Glomerular visceral epithelial cell (primary cell): ENCODE measurements at regions not wholly inside any gene's neighbourhood (a gene's known extent, or its start where the extent isn't known, plus 50 kb on each side); places are given as distances from the start of the nearest gene placed in this dataset.

ENCODE experiments used
- DNase-seq: peaks from one replicate; pipeline ENCODE4 v3.0.0-alpha.2; 2016; ENCODE audit errors: extremely low spot score

DNA sequence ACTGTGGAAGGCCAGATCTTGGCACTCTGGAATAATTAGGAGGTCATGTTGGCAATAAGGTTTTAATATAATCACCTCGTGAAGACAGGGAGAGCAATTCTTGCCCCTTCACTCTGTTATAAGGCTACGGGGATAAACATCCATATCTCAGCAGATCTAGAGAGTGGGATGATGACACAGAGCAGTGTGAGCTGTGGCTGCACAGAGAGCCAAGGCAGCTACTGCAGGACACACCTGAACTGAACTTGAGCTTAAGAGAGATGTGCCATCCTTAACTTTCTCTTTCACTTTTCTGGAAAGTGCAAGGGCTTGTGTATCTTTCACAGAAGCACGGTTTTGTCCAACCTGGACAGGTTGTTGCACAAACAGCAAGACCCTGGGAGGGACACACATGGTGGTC, 174.7 kb downstream of the GATA3 start:
- DNase-seq, result no peak

DNA sequence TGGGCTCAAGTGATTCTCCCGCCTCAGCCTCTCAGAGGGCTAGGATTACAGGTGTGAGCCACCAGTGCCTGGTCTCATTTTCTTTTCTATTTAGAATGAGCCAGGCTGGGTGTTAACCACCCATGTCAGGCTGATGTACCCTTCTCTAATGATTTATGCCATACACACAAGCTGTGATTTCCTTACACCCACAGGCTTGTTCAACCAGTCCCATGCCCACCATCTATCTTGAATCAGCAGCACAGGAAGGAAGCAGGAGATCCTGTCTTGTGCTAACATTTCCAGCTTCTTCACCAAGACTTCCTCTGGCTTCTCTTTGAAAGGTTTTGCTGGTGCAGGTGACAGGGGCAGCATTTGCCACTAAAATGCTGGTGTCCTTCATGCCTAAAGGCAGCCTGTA, 176.4 kb downstream of the GATA3 start:
- no peak for DNase-seq

- DNase-seq, result no peak
Observed at GRCh38 chr10:8233049-8233448, 178.6 kb downstream of the GATA3 start.

DNA sequence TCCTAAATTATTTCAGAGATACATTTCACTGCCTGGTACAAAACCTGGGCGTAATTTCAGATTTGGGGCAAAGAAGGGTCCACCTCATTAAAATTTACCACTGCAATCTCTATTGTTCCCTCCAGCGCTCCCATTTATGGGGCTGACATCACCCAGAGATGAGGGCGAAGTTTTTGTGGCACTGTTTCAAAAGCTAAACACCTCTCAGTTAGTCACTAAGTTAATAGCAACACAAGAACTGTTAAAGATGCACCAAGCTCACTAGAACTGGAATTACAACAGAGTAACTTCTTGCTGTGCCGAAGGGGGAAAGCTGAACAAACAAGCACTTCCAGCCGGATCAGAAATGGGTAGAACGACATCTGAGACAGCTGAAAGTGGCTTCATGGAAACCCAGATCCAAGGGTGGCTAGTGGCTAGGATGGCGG, 179.4 kb downstream of the GATA3 start:
- DNase-seq, result no peak

GRCh38 chr10:8235253-8236027, 181.0 kb downstream of the GATA3 start:
- no peak for DNase-seq

GRCh38 chr10:8238986-8239385, 184.5 kb downstream of the GATA3 start:
- no peak for DNase-seq

- DNase-seq, result no peak
Observed at GRCh38 chr10:8240861-8241260, 186.4 kb downstream of the GATA3 start.

DNA sequence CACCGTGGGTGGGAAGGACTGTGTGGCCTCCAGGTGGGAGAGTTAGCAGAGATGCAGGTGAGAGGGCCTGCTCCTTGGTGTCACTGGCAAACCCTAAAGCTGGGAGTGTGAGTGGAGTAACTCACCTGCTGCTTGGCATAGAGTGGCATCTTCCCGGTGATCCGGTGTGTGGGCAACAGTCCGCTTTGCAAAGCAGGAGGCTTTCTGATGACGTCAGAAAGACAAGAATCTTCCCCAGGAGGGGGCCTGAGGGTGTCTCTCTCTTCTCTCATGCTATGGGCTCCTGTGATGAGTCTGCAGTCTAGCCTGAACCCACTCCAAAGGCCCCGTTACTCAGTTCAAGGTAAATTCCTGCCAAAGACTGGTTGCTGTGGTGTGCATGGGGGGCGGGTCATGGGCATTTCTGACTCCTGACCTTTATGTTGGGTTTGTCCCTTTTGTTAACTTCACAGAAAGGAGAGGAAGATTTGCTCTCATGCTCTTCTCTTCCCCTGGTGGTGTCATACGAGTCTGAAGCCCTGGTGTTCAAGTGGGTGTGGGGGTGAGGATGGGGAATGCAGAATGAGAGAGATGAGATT, 187.9 kb downstream of the GATA3 start:
- DNase-seq, result no peak

- no peak for DNase-seq
Observed at GRCh38 chr10:8245131-8245813, 190.8 kb downstream of the GATA3 start.

DNA sequence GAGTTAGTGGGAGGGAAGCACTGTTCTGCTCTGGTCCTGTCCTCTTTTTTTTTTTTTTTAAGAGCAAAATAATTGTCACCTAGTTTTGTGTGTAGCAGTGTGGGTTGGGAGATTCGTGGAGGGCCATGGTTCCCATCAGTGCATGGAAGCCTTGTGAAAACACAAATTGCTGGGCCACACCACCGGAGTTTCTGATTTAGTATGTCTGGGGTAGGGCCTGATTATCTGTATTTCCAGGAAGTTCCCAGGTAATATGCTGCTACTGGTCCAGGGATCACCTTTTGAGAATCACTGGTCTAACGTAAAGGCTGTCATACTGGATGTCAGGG, 191.3 kb downstream of the GATA3 start:
- DNase-seq, result no peak

GRCh38 chr10:8246548-8246947, 192.1 kb downstream of the GATA3 start:
- no peak for DNase-seq

- no peak for DNase-seq
Observed at GRCh38 chr10:8247191-8247590, 192.7 kb downstream of the GATA3 start.

GRCh38 chr10:8248868-8249267, 194.4 kb downstream of the GATA3 start:
- no peak for DNase-seq

DNA sequence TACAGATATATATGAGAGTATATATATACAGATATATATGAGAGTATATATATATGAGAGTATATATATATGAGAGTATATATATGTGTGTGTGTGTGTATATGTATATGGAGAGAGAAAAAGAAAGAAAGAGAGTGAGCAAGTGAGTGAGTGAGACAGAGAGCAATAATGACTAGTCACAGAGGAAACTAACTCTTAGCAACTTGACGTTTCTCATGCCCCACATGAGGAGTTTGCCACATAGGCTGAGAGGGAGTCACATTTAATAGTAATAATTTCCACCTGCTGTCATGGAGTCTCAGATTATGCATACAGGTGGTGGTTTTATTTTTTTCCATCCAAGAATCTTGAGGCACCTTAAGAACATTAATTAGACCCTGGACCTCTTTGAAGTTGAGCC, 199.9 kb downstream of the GATA3 start:
- DNase-seq, result no peak

- DNase-seq, result no peak
Observed at GRCh38 chr10:8255301-8255700, 200.8 kb downstream of the GATA3 start.

- no peak for DNase-seq
Observed at GRCh38 chr10:8260645-8261044, 206.2 kb downstream of the GATA3 start.

DNA sequence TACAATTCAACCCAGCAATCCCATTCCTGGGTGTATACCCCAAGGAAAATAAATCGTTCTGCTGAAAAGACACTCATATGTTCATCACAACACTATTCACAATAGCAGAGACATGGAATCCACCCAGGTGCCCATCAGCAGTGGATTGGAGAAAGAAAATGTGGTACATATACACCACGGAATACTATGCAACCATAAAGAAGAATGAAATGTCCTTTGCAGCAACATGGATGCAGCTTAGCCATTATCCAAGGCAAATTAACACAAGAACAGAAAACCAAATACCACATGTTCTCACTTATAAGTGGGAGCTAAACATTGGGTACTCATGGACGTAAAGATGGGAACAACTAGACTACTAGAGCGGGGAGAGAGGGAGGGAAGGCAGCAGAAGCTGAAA, 207.8 kb downstream of the GATA3 start:
- DNase-seq, result no peak

DNA sequence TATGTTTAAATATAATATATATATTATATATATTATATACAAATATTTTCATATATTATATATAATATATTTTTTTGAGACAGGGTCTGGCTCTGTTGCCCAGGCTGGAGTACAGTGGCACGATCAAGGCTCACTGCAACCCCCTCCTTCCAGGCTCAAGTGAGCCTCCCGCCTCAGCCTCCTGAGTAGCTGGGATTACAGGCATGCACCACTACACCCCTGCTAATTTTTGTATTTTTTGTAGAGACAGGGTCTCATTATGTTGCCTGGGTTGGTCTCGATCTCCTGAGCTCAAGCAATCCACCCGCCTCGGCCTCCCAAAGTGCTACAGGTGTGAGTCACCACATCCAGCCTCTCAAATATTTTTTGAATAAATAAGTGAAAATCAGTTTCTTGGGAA, 215.5 kb downstream of the GATA3 start:
- DNase-seq, result no peak

DNA sequence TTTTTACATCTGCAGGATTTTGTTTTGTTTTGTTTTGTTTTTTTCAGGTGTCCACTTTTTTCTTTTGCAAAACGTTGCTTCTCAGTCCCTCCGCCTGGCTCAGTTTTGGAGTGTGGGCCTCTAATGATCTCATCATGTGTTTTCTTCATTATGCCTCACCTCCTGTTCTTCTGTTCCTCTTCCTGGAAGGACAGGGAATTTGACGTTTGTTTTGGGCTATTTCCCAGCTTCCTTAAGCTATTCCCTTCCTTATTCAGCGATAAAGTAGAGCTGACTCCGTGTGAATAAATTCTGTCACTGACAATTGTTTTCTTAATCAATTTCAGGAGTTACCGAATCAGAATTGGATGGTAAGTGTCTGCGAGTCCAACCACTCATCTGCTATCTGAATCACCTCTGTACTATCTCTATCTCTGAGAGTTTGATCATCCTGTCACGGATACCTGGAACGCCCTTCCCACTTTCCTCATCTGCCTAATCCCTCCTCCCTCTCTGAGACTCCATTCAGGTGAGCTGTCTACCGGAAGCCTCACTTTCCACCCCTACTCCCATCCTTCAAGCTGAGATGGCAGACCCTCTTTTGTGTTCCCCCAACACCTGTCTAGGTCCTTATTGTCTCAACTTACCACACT, 218.4 kb downstream of the GATA3 start:
- DNase-seq, result no peak

DNA sequence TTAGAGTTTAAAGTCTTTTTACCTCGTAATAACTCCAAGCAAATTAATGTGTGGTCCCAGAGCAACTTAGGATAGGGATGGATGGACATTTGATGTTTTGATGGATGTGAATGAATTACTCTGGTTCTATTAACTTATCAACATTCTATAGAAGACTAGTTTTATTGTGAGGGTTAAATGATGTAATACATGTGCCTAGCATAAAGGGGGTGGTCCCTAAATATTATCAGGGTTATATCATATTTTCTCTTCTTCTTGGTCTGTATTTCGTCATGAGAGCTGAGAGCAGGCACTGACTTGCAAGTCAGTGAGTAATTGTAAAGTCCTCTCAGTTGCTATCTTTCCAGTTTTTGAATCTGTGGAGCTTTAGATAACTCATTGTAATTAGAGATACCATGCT, 219.3 kb downstream of the GATA3 start:
- DNase-seq, result no peak

GRCh38 chr10:8275911-8276310, 221.4 kb downstream of the GATA3 start:
- no peak for DNase-seq

GRCh38 chr10:8278099-8278498, 223.6 kb downstream of the GATA3 start:
- DNase-seq, result no peak

- no peak for DNase-seq
Observed at GRCh38 chr10:8279598-8279997, 225.1 kb downstream of the GATA3 start.
